Peyer's patch (tissue), 4 donors: ENCODE measurements at regions not wholly inside any gene's neighbourhood (a gene's known extent, or its start where the extent isn't known, plus 50 kb on each side); places are given as distances from the start of the nearest gene placed in this dataset.

ENCODE experiments used
- CTCF ChIP-seq, 6 experiments: fragments of 450-650 bp in 4 of 6; fragments of 200-600 bp in 2 of 6; sonication (generic) in 1 of 6; IDR thresholded peaks; one replicate each; pipeline ENCODE4 v1.5.1; 2017 to 2019; ENCODE audit warnings: antibody characterized with exemption in 6 of 6, mild to moderate bottlenecking in 3 of 6, moderate library complexity in 1 of 6
- POLR2A ChIP-seq, 2 donors: fragments of 450-650 bp; IDR thresholded peaks; one replicate each; pipeline ENCODE4 v1.5.1; 2017; ENCODE audit warnings: antibody characterized with exemption in 2 of 2, mild to moderate bottlenecking in 2 of 2, moderate library complexity in 2 of 2

DNA sequence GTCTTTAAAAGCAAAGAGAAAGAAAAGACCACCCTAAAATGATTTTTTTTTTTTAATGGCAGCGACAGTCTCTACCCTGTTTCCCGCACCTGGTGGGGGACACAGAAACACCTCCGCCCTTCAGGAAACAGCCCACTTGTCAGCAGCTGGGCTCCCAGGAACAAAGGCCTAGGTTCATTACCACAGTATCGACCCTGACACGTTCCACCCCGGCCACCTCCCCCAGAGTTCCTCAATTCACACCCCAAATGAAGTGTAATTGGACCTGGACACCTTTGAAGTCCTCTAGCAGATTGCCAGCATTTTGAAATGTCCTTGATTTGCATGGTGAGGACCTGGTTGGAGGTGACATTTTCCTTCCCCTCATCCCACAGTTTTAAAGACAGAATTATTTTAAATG is 175.0 kb upstream of the BCOR start:
- TF ChIP-seq CTCF (IDR thresholded peaks at IDR 0.05) (no peak), POLR2A (IDR thresholded peaks at IDR 0.05) (no peak)
